ENCODE measurements at regions not wholly inside any gene's neighbourhood (a gene's known extent, or its start where the extent isn't known, plus 50 kb on each side); places are given as distances from the start of the nearest gene placed in this dataset.

DNA sequence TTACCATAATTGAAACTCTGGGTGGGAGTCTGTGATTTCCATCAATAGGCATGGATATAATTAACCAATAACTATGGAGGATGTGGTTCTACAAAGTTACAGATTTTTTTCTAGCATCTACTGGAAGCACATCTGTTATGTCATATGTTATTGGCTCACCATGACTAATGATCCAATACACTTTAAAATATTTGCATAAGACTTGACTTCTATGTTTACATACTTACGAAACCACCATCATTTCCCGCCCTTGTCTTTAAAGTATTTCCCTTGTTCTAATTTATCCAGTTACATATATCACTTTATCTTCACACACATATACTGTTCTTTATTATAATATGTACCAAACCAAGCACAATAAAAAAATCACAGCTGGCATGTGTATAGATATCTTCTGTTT is 380.3 kb upstream of the CBLB start:
- DNase-seq (ENCODE audit: extremely low read depth, low read depth): peak; percentile 32
- no peak overlapping the region for H3K4me3 ChIP-seq (replicated peaks; ENCODE audit: low read depth, low read length)
- TF ChIP-seq, protein P1, sequence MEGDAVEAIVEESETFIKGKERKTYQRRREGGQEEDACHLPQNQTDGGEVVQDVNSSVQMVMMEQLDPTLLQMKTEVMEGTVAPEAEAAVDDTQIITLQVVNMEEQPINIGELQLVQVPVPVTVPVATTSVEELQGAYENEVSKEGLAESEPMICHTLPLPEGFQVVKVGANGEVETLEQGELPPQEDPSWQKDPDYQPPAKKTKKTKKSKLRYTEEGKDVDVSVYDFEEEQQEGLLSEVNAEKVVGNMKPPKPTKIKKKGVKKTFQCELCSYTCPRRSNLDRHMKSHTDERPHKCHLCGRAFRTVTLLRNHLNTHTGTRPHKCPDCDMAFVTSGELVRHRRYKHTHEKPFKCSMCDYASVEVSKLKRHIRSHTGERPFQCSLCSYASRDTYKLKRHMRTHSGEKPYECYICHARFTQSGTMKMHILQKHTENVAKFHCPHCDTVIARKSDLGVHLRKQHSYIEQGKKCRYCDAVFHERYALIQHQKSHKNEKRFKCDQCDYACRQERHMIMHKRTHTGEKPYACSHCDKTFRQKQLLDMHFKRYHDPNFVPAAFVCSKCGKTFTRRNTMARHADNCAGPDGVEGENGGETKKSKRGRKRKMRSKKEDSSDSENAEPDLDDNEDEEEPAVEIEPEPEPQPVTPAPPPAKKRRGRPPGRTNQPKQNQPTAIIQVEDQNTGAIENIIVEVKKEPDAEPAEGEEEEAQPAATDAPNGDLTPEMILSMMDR (IDR thresholded peaks at IDR 0.05; ENCODE audit: low read depth, low read length, missing control alignments): no peak

- DNase-seq (ENCODE audit: extremely low read depth, low read depth): no peak
- TF ChIP-seq, protein P1 (IDR thresholded peaks at IDR 0.05; ENCODE audit: low read depth, low read length, missing control alignments): no peak
- no peak overlapping the region for H3K4me3 ChIP-seq (replicated peaks; ENCODE audit: low read depth, low read length)
These were observed 381.2 kb upstream of the CBLB start for GRCh38 chr3:106249981-106250380.

DNA sequence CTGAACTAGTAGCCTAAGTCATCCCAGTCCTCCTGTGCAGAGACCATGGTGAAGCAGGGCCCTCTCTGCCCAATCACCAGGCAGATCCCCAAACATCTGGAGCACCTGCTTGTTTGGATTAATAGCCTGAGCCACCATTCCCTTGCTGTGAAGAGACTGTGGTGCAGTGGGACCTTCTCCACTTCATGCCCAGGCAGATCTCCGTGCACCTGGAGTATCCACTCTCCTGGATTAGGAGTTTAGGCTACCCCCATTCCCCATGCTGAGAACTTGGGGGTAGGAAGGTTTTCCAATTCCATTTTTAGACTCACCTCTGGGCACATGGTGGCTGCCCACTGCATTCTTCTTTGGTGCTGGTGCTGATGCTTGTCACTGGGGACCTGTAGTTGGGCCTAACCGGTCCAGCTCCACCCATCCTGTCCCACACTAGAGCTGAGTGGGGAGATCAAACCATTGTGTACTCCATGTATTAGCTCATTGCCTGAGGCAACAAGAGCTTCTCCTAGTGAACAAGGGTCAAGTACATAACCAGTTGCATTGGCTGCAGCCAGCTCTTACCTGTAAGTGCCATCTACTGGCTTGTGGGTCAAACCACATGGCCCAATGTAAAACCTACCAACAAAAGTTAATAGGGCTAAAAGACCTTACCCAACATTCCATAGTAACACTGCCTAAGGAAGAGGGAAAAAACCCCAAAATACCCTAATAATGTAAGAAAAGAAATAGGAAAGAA is 382.5 kb upstream of the CBLB start:
- no peak overlapping the region for H3K4me3 ChIP-seq (replicated peaks; ENCODE audit: low read depth, low read length)
- DNase-seq (ENCODE audit: extremely low read depth, low read depth): no peak
- TF ChIP-seq, protein P1 (IDR thresholded peaks at IDR 0.05; ENCODE audit: low read depth, low read length, missing control alignments): no peak

DNA sequence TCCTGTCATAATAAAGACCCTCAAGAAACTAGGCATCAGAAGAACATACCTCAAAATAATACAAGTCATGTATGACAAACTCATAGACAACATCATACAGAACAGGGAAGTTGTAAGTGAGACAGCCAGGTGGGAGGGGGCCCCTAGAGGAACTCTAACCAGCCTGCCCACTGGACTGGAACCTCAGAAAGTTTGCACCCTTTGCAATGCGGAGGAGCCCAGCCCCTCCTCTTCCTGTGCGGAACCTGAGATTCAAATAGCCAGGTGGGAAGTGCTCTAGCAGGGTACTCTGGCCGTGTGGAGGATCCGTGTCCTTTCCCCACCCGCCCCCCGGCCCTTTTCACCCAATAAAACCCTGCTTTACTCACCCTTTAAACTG is 387.0 kb upstream of the CBLB start:
- no peak overlapping the region for H3K4me3 ChIP-seq (replicated peaks; ENCODE audit: low read depth, low read length)
- DNase-seq (ENCODE audit: extremely low read depth, low read depth): no peak
- TF ChIP-seq, protein P1 (IDR thresholded peaks at IDR 0.05; ENCODE audit: low read depth, low read length, missing control alignments): no peak

DNA sequence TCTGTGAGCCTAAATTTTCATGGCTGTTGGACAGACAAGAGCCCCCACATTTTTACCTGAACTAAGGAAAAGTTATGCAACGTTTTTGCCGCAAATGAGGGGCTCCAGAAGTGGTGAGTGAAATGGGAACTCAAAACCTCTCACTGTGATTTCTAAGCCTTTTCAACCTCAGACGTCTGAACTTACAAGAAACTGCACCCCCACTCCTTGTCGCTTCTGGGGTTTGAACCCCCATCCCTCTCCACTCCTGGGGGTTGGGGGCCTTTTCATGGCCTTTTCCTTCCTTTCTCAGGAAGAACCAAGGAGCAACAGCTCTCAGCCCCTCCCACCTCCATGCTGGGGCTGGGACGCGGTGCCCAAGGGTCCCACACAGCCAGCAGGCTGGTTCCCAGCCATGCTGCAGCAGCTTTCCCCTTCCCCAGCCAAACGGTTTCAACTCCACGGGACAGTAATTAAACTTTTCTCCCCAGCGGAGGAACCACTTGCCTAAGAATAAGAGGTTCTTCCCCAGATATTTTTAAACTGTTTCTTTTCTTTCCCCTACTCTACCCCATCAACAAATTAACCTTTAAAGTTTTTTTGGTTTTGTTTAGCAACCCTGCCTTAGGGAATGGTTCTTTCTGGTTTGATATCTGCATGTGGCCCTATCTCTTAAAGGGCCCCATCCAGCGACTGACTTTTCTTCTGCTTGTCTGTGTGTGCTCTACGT is 387.6 kb upstream of the CBLB start:
- TF ChIP-seq, protein P1 (IDR thresholded peaks at IDR 0.05; ENCODE audit: low read depth, low read length, missing control alignments): no peak
- H3K4me3 ChIP-seq (replicated peaks; ENCODE audit: low read depth, low read length): no peak overlapping the region
- DNase-seq (ENCODE audit: extremely low read depth, low read depth): no peak

- TF ChIP-seq, protein P1 (IDR thresholded peaks at IDR 0.05; ENCODE audit: low read depth, low read length, missing control alignments): no peak
- H3K4me3 ChIP-seq (replicated peaks; ENCODE audit: low read depth, low read length): no peak overlapping the region
- DNase-seq (ENCODE audit: extremely low read depth, low read depth): no peak
These were observed 388.4 kb upstream of the CBLB start for GRCh38 chr3:106257172-106257571.

Measured in HFF-Myc (cell line).